GM04503 (cell line): ENCODE measurements at regions not wholly inside any gene's neighbourhood (a gene's known extent, or its start where the extent isn't known, plus 50 kb on each side); places are given as distances from the start of the nearest gene placed in this dataset.

Experiments
- DNase-seq: peaks from one replicate; pipeline ENCODE4 v3.0.0-alpha.2; 2012; ENCODE audit warnings: low read depth

- no peak for DNase-seq
Observed at GRCh38 chr2:134122610-134123009, 131.3 kb upstream of the MGAT5 start.

- no peak for DNase-seq
Observed at GRCh38 chr2:134123332-134123731, 130.5 kb upstream of the MGAT5 start.

DNA sequence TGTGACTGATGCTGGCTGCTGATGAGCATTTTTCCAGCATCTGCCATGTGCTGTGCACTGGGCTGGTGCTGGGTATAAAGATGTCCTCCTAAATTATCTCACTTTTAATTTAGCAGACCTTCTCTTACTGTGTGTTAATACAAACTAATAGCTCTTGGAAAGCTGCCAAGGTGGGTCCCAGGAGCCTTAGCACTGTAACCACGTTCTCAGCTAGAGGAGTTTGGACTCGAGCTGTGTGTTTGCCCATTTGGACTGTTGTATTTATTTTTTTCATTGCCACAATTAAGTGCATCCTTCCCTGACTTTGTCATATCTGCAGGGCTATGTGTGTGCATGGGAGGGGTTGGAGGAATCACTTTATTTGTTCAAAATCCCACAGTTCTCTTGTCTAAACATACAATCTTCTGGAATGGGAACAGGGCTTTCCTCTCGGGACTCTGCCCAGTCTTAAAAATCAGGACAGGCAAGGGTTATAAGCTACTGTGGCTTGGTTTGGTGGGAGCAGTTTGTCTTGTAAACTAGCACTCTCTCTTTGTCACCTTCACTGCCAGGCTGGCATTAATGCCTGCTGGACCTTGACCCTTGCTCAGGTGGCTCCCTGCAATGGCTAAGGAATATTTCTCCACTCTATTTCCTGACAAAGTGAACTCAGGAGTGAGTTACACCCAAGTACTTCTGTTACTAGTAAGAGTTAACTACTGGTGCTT, 129.7 kb upstream of the MGAT5 start:
- DNase-seq, result no peak

- DNase-seq, result no peak
Observed at GRCh38 chr2:134127496-134127895, 126.4 kb upstream of the MGAT5 start.

GRCh38 chr2:134128746-134129145, 125.1 kb upstream of the MGAT5 start:
- DNase-seq, result no peak

GRCh38 chr2:134129900-134130537, 123.9 kb upstream of the MGAT5 start:
- DNase-seq, result no peak

- no peak for DNase-seq
Observed at GRCh38 chr2:134131681-134132489, 122.0 kb upstream of the MGAT5 start.

- DNase-seq, result no peak
Observed at GRCh38 chr2:134132490-134132857, 121.4 kb upstream of the MGAT5 start.

GRCh38 chr2:134133622-134134312, 120.1 kb upstream of the MGAT5 start:
- no peak for DNase-seq

GRCh38 chr2:134134313-134134706, 119.6 kb upstream of the MGAT5 start:
- DNase-seq, result no peak

DNA sequence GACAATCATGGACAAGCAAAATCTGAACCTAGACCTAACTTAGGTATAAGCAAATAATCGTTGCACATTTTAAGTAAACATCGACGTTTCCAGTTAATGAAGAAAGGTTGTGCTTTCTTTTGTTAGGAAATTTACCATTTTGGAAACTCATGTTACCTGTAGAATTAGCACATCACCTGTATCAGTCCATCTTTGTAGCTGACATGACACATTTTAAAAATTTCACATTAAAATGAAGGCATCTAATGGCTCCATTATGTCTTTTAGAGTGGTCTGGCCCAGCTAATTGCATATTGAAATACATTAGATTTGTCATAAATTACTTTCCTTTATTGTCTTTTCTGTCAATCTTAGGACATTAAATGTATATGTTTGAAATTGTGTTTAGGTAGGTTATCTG, 119.0 kb upstream of the MGAT5 start:
- DNase-seq, result no peak

DNA sequence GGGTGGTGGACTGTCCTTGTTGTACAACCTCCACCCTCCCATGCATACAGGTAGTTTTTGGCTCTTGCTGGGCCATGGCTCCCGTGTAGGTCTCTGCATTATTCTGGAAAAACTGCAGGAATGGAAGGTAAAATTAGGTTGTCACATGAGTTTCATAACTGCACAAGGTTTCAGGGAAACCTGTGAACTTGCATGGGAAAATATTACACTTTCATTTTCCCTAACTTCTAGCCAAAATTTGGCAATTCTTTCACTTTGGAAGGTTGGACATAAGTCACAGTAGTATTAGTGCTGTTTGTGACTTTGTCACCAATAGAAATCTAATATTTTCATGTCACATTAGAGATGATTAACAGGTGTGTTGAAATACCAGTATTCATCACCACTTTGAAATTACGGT, 118.1 kb upstream of the MGAT5 start:
- DNase-seq, result no peak

- no peak for DNase-seq
Observed at GRCh38 chr2:134136731-134137130, 117.1 kb upstream of the MGAT5 start.

GRCh38 chr2:134137182-134137611, 116.7 kb upstream of the MGAT5 start:
- DNase-seq, result peak; percentile 56

DNA sequence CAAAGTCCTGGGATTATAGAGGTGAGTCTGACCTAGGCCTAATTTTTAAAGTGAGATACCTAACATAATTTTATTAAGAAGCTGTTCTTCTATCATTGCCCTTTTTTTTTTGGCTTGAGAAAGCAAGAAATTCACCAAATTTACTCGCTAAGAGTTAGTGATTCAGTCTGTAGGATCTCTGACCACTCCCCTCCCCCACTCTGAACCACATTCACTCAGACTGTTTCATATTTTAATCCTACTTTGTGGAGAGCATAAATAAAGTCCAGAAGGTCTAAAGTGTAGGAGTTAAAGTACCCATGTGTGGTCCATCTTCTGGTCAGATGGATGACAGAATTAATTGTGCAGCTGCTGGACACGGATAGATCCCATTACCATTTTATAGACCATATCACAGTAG, 115.8 kb upstream of the MGAT5 start:
- DNase-seq, result no peak

DNA sequence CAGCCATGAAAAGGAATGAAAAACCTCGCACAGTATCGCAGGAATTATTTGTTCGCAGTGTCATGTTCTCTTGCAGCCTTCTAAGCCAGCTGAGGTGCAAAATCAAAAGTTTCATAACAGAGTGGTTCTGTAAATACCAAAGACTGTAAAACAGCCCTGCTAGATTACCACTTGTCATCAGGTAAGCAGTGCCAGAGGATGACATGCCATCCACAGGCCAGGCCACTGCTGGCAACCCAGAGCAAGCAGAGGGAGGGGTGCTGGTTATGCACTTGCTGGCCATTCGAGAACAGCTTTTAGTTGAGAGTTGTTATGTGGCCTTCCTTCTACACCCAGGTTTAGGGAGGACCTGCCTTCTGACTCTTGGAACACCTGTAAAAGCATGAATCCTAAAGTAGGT, 114.3 kb upstream of the MGAT5 start:
- no peak for DNase-seq

GRCh38 chr2:134140251-134140661, 113.6 kb upstream of the MGAT5 start:
- DNase-seq, result no peak

- DNase-seq, result no peak
Observed at GRCh38 chr2:134141598-134142340, 112.1 kb upstream of the MGAT5 start.

DNA sequence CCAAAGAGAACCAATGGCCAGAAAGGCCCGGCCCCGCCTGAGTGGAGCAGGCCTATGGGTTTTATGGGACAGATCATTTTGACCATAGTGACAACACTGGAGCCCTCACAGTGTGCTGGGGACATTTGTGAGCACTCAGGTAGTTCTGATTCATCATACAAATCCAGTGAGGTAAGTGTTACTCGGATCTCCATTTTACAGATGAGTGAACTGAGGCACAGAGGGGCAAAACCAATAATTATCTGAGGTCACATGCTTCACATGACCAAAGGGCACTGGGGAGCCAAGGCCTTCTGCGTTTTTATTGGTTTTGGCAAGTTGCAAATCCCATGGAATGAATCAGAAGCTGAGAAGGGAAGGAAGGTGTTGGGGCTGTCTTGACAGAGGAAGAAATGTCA, 111.5 kb upstream of the MGAT5 start:
- no peak for DNase-seq

DNA sequence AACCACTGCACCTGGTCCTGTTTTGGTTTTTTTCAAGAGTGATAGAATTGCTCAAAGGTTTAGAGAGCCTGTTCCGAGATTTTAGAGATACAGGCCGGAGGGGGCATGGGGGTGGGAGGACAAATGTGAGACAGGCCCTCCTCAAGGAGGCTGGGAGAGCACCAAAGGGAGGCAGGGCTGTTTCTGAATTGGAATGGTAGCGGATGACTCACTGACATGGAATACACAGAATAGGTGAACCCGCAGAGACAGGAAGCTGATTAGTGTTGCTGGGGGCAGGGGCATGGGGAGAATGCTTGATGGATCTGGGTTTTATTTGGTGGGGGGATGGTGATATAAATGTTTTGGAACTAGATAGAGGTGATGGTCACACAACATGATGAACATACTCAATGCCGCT, 111.0 kb upstream of the MGAT5 start:
- no peak for DNase-seq

- DNase-seq, result no peak
Observed at GRCh38 chr2:134143568-134143967, 110.3 kb upstream of the MGAT5 start.

GRCh38 chr2:134144081-134144596, 109.7 kb upstream of the MGAT5 start:
- no peak for DNase-seq
